ENCODE measurements at regions not wholly inside any gene's neighbourhood (a gene's known extent, or its start where the extent isn't known, plus 50 kb on each side); places are given as distances from the start of the nearest gene placed in this dataset.
A peak's percentile ranks its signal among the peaks of the same experiment; 100 is the strongest.

GRCh38 chr3:23710555-23710954 lies 95.2 kb upstream of the UBE2E1 start:
- no peak for TF ChIP-seq FOS (IDR thresholded peaks at IDR 0.05; ENCODE audit: borderline replicate concordance, insufficient read depth, low read length)
- TF ChIP-seq JUN (IDR thresholded peaks at IDR 0.05; ENCODE audit: borderline replicate concordance, insufficient read depth, insufficient read length, low read depth) = no peak
- no peak for TF ChIP-seq POLR2AphosphoS5 (IDR thresholded peaks at IDR 0.05; ENCODE audit: insufficient read depth, low read depth, low read length)
- no peak for TF ChIP-seq MYC (IDR thresholded peaks at IDR 0.05; ENCODE audit: low read depth, low read length)
- TF ChIP-seq POLR2A (IDR thresholded peaks at IDR 0.05; ENCODE audit: low read depth, low read length) = no peak
- no peak for TF ChIP-seq EZH2 (IDR thresholded peaks at IDR 0.05; ENCODE audit: borderline replicate concordance, low read depth, low read length, severe bottlenecking)
- no peak for TF ChIP-seq GATA2 (IDR thresholded peaks at IDR 0.05; ENCODE audit: insufficient read depth, insufficient read length, low read depth, low read length)
- no peak for TF ChIP-seq CTCF (IDR thresholded peaks at IDR 0.05; ENCODE audit: extremely low read depth in 1 of 2, insufficient read depth in 1 of 2, low read depth in 1 of 2, low read length in 2 of 2)
- TF ChIP-seq, protein P1, sequence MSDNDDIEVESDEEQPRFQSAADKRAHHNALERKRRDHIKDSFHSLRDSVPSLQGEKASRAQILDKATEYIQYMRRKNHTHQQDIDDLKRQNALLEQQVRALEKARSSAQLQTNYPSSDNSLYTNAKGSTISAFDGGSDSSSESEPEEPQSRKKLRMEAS (IDR thresholded peaks at IDR 0.05; ENCODE audit: insufficient read depth, insufficient read length) = no peak
- H3K79me2 ChIP-seq (ENCODE audit: control insufficient read depth, insufficient read depth, low read length) = no peaks in the 10 kb centered on the region
- ChIA-PET CTCF (no interaction called here), POLR2A (no interaction called here)
- no peak overlapping the region for H3K4me3 ChIP-seq (replicated peaks in 1 of 3; ENCODE audit: insufficient read depth in 1 of 3, low read depth in 1 of 3, low read length in 3 of 3)
- FAIRE-seq (no peak), DNase-seq (ENCODE audit: low read depth, low spot score) (peak; percentile 12)
- no peak overlapping the region for H3K27ac ChIP-seq (ENCODE audit: insufficient read depth, low read depth, low read length)
- H3K36me3 ChIP-seq (ENCODE audit: control insufficient read depth in 2 of 2, extremely low read depth in 1 of 2, insufficient read depth in 2 of 2, low read length in 2 of 2) = no peaks in the 10 kb centered on the region
- intact Hi-C loops (cut with micrococcal nuclease) (no loop called here), dilution Hi-C loops (cut with MboI; ENCODE audit: extremely low pct_ligation_motif_present, low sequenced_read_pairs) (no loop called here)
- no peak overlapping the region for H2AFZ ChIP-seq (ENCODE audit: low read depth, low read length)
- H3K9me3 ChIP-seq (replicated peaks; ENCODE audit: control insufficient read depth, insufficient read depth, low read length) = no peaks in the 10 kb centered on the region
- no peaks in the 10 kb centered on the region for H3K27me3 ChIP-seq (ENCODE audit: control insufficient read depth in 2 of 2, insufficient read depth in 2 of 2, low read length in 2 of 2)
- no peaks in the 10 kb centered on the region for H3K9me1 ChIP-seq (replicated peaks; ENCODE audit: control insufficient read depth, extremely low read depth, insufficient read depth, low read length)
- no TSS peak for BruUV-seq (replicated peaks)
- no peak overlapping the region for H3K4me2 ChIP-seq (ENCODE audit: insufficient read depth, low read length)
- H3K9ac ChIP-seq (replicated peaks; ENCODE audit: extremely low read depth, insufficient read depth, low read length) = no peak overlapping the region
- no peaks in the 10 kb centered on the region for H4K20me1 ChIP-seq (replicated peaks; ENCODE audit: control insufficient read depth, extremely low read depth, insufficient read depth, low read length)
- peaks cover 13% of the 10 kb centered on the region for H3K4me1 ChIP-seq (ENCODE audit: control insufficient read depth, extremely low read depth, insufficient read depth, low read length)

All from endothelial cell of umbilical vein (primary cell).